HG03159 (cell line): ENCODE measurements at regions not wholly inside any gene's neighbourhood (a gene's known extent, or its start where the extent isn't known, plus 50 kb on each side); places are given as distances from the start of the nearest gene placed in this dataset.

Experiments used
- ATAC-seq: cut with Tn5 transposase; IDR thresholded peaks from one replicate; pipeline ENCODE4 v1.9.1; 2021; ENCODE audit warnings: mild to moderate bottlenecking, moderate library complexity; ENCODE audit not compliant: unreplicated experiment

DNA sequence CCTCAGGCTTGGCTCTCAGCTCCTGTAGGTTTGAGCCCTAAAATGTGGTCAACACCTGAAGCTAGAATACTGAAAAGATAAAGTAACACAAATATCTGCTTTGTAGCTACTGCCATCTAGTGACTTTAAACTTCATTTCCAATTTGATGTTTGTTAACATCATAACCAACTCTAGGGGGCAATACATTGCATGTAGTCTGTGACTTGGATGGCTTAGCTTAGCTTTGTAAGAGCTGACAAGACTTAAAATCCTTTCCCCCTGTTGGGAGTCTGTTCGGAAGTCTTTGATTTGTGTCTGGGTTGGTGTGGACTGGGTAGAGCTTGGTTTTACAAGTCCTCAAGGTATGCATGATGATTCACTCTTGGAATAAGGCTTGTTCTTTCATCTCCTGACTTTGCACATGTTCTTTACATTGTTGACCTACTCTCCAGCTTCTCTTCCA, 51.7 kb downstream of the SCN11A start:
- ATAC-seq, result peak; percentile 96

DNA sequence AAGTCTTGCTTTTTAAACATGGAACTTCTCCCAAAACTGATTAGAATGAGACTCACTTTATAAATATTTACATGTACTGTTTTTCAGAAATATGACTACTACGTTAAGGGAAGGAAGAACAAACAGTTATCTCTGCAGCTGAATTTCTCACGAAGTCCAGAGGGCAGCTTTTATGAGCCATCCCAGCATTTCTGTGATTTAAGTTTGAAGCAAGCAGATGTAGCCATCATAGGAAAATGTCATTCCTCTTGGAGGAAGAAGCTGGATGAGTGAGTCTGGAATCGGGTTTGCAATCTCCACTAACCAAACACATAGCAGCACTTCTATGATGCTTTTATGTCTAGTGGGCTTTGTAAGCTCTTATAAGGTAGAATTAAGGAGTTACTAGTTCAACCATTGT, 53.7 kb downstream of the SCN11A start:
- ATAC-seq, result no peak

DNA sequence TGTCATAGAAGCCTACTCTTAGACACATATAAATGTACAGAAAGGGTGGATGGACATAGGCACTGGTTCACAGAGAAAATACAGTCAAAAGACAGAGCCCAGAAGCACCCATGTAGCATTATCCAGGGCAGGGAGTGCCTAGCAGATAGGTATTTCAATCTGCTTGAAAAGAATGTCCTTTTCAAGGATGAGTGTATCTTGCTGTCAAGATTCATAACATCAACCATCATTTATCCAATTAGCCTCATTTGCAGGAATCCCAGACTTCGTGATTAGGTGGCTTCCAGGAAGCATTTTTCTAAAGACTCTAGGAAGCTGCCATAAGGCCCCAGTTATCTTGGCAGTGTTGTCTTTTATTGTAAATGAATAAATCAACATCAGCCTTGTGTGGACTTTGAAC, 55.6 kb downstream of the SCN11A start:
- ATAC-seq, result no peak

DNA sequence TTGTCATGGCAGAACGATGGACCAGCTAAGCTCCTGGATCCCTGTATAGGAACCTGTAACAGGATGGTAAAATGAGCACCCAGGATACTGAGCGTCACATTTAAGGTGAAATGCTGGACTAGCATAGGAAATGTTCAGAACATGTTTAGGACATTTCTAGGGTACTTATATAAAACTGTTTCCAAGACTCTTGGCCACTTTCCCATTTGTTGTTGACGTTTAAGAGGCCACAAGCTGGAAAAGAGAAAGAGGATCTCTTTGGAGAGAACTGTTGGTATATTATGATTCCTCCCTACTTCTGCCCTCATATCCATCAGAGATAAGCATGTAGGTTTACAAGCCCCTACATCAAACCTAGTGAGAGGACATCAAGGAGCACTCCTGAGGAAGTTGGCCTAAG, 57.5 kb downstream of the SCN11A start:
- ATAC-seq, result no peak

DNA sequence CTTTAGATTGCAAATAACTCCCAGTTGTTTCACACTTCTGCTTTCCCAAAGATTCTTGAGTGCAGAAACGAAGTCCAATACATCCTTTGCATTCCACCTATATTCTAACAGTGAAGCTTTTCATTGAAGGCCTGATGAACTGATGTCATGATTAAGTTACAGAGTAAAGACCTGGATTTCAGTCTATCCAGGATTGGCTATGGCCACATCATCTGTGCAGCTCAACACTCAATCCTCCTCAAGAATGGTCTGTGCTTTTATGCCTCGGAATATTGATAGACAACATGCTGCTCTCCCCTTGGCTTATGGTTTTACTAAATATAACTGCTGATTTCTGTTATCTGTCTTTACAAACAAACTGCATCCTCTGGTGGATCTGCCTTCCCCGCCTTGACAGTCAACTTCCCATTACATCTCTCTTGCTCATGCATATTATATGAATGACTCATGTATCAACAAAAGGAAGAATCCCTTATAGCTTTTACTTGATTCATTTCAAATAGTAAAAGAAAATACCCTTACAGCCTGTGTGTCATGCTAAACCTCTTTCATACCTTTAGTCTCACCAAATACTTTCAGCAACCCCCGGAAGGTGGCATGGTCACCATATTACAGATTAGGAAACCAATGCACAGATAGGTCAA, 59.5 kb downstream of the SCN11A start:
- ATAC-seq, result no peak

DNA sequence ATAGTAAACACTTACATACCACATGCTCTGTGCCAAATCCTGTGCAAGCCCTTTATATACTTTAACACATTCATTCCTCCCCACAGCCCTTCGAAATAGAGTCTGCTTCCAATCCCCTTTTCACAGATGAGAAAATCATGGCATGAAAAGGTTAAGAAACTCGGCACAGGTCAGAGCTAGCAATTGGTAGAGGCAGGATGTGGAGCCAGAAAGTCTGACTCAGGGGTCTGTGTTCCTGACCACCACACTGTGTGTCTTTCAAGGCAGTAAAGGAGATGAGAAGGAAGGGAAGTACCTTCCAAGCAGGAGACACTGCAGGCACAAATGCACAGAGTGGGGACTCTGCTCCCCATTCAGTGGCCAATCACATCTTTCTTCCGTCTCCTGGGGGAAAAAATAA, 61.1 kb downstream of the SCN11A start:
- ATAC-seq, result no peak

DNA sequence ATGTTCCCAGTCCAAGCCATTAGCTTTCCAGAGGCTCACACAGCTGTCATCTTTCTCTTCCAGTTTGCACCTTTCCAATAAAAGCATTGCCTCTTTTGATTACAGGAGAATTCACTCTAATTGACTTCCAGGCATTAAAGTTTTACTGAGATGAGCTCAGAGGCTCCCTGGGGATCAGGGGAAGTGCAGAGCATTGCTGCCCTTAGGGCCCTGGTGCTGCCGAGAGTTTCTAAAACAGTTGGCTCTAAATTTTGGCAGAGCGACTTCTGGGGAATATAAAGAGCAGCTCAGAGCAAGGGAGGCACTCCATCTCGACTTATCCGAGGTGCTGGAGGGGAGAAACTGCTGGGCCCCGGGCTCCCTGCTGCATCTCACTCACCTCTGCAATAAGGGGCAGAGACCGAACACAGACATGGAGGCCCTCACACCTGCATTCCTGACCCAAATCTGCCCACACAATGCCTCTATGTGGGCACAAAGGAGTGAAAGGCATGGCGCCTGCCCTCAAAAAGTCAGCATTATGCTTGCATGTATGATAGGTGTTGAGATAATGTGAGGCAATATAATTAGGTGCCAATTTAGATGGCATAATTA, 61.7 kb downstream of the SCN11A start:
- no peak for ATAC-seq

DNA sequence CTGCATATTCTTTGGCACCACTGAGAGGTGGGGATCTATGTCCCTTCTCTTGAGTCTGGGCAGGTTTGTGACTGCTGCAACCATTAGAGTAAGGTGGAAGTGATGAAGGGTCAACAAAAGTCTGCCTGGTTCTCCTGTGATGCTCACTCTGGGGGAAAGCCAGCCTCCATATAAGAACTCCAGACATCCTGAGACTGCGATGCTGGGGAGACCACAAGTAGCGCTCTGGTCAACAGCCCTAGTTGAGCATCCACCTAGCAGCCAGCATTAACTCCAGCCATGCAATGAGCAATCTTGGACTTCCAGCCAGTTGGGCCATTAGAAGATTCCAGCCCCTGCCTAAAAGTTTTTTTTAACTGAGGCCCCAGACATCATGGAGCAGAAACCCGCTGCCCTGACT, 62.8 kb downstream of the SCN11A start:
- ATAC-seq, result no peak

DNA sequence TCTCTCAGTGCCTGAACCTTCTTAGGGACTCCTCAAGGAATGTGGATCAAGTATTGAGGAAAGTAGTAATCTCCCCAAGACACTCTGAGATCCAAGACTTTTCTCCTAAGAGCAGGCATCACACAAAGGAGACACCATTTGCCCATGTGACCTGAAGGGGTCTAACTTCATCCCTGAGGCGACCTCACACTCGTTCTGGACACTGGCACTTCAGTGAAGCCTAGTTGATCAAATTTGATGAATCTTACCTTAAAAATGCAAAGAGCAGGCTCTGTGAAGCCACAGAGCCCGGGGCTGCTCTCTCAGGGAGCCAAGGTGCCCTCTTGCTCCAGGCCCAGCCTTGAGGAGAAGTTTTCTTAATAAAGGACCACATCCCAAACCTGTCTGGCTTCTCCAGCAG, 64.3 kb downstream of the SCN11A start:
- no peak for ATAC-seq

DNA sequence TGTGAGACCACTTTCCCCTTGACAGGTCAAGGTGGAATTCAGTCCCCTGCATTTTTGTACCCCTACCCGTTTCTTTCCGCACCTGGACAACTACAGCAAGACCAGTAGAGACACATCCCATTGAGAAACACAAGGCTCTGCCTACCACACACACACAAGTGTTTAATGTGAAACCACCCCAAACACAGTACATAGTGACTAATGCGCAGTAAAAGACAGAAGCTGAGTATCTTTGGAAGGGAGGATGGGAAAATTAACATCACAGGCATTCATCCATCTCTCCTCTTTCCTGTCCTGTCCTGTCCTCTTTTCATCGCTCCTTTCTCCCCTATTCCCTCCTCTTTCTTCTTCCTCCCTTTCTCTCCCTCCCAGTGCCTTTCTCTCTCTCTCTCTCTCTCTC, 64.8 kb downstream of the SCN11A start:
- no peak for ATAC-seq

DNA sequence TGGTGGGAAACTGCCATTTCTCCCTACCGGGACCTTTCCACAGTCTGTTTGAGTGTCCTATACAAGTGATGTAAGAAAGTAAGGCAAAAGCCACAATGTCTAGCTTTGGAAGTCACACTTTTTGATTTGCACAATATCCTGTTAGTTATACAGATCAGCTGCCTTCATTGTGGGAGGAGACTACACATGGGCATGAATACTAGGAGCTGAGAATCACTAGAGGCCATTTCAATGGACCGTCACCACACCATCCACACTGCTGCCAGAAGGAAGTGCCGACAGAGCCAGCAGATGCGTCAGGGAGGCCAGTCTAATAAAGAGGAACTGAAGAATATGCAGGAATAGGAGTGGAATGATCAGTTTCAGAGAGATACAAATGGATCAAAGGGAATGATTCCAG, 65.8 kb downstream of the SCN11A start:
- ATAC-seq, result no peak

DNA sequence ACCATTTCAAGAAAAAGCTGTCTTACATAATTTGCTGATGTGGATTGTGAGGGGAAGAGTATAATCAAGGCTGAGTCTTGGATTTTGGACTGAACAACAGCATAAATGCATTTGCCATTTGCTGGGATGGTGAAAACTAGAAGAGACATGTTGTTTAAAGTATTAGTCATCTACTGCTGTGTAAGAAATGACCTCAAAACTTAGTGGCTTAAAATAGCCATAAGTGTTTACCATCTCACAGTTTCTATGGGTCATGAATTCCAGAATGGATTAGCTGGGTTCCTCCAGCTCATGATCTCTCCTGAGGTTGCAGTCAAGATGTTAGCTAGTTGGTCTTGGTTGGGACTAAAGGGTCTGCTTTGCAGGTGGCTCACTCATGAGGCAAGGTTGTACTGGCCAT, 66.2 kb downstream of the SCN11A start:
- ATAC-seq, result no peak

DNA sequence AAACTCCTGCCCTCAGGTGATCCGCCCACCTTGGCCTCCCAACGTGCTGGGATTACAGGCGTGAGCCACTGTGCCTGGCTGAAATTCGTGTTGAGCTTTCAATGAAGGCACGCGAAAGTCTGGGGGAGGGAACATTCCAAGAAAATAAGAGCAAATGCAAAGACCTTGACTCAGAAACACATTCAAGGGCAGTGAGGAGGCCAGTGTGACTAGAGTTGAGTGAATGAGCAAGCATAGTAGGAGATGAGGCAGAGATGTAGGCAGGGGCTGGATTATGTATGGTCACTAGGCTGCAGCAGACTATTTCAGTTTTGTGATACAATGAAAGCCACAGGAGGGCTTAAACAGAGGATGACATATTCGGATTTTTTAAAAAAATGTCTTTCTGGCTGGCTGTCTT, 67.0 kb downstream of the SCN11A start:
- no peak for ATAC-seq

DNA sequence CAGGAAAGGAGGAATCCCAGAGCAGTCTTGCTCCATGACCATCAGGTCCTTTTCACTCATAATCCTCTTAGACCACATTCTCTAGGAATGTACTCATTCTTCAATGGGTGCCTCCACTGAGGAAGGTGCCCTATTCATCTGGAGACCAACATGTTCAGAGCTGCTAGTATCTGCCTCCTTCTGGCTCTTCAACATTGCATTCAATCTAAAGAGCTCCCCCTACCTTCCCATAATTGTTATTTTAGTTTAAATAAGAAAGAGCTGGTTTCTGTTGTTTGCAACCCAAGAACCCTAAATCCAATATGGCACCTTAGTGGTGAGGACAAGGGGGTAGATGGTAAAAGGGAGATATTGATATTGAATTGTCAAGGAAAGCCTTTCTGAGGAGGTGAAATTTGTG, 67.6 kb downstream of the SCN11A start:
- no peak for ATAC-seq

DNA sequence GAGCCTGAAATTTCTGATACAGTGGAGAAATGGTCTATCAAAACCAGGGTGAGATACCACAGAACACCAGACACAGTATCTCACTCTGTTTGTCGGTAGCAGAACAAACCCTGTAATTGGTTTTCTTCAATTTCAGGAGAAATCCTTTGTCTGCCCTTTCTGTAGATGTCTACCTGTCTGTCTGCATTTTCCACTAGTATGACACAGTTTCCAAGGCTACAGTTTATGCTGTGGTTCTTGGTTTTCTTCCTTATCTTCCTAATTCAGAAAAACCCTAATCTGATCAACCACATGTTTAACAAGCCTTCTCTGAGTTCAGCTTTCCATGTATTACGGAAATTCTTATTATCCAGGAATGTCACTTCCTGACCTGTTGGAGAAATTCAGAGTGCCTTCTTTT, 70.8 kb downstream of the SCN11A start:
- ATAC-seq, result no peak

DNA sequence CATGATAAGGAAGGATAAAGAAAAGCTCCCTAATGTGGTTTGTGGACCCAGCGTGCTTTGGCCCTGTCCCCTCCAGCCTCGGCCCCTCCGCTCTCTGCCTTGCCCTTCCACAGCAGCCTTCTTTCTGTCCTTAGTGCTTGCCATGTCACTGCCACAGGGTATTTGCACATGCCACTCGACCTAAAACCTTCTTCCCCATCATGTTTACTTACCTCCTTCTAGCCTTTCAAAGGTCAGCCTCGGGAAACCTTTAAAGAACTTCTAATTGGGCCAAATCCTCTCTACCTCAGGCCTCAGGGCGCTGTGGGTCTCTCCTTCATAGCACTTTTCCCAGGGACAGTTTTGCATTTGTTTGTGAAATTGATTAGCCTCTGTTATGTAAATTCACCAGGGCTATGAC, 73.0 kb downstream of the SCN11A start:
- ATAC-seq, result no peak

DNA sequence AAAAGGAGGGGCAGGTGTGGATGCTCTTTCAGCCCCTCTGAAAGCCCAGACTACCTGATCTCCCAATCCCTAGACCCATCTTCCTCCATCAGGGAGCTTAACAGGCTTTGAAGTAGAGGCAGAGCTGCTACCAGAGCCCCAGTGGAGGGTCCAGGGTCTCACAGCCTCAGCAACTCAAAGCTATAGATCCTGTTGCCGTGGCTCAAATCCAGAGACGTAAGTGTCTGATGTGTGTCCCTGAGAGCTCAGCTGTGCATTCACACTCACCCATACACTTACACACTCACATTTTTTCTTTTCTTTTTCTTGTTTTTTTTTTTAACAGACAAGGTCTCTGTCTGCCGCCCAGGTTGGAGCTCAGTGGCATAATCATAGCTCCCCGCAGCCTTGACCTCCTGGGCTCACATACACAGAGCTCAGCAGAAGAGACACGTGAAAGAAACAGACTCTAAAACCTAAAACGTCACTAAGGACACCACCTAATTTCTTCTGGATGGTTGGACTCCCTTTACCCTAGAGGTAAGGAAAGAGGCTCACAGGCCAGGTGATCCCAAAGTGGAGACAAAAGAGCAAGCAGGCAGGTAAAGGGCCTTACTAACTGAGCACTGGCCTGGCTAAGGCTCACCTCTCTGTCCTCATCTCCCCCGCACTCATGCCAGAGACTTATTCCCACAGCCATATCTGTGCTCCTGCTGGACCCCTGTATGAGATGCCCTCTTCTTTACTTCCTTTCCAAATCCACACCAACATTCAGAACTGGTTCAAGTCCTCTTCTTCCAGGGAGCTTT, 80.7 kb downstream of the SCN11A start:
- no peak for ATAC-seq

DNA sequence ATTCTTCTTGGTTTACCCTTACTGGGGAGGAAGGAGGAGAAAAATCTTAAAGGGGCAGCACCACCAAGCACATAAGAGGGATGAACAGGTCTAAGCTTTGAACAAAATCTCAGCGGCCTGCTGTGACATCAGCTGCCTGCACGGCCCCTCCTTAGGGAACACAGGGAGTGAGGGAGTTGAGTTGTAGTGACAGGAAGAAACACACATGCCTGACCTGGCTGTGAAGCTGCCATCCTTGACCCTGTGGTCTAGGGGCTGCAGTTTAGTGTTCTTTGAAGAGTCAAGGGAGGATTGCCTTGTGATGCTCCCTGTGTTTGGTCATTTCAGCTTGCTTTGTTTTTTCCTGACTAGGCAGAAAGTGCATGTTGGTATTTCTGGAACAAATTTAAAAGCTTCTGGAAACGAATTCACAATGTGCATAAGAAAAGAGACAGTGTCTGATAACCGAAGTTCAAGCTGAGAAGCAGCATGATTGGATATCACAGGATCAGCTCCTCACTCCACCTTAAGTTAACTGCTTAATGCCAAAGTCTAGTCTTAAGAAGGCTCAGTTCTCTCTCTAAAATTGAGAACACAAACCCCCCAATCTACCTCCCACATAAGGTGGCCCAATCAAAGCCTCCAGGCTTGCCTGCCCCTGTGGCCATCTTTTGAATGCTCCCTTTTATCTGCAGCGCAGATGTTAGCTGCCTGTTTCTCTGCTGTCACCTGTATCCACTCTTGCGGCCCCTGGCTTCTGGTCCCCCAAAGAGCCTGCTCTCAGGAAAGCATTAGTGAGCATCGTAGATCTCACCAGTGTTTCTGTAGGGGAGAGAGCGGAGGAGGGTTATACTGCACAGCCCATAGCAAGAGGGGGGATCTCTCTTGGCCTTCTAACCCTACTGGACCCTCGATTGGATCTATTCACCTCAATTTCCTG, 82.2 kb downstream of the SCN11A start:
- ATAC-seq, result no peak

DNA sequence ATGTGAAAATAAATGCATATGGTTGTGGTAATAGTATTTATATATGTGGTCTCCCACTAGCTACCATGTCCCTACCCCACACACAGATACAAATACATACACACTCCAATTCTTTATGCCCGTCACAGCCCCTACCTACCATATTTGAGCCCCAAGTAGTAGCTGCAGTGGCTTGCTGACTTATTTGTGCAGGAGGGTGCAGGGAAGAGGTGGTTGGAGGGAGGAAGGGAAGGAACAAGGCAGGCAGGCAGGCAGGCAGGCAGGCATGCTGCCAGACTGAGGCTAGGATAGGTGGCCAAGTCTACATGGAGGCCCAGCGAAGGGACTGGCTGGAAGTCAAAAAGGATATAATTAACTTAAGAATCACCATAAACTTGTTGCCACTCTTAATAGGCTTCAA, 82.9 kb downstream of the SCN11A start:
- no peak for ATAC-seq

DNA sequence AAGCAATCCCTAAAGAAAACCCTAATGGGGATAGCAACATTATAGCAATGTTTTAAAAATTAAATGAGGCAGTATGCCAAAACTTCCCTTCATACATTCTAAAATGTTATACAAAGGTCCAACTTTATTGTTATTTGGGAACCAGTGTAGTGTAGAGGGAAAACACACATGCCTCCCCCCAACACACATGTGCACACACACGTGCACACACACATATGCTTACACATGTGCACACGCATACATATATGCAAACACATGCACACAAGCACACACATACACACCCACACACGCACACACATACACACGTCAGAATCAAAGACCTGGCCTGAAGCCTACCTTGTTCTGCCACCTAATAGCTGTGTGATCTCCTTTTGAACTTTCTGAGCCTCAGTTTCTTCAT, 83.3 kb downstream of the SCN11A start:
- no peak for ATAC-seq

DNA sequence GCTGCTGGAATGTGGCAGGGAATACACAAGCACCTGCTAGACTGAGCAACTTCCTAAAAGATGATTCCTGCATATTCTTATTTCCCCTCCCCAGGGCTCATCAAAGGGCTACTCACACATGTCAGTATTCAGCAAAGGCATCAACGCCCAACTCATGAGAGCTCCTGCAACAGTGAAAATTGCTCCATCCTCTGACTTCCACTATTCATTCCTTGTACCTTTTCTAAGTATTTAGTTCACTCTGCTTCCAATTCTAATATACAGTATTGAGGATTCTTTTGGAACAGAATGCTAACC, 84.1 kb downstream of the SCN11A start:
- no peak for ATAC-seq
